HEK293 (cell line): ENCODE measurements at regions not wholly inside any gene's neighbourhood (a gene's known extent, or its start where the extent isn't known, plus 50 kb on each side); places are given as distances from the start of the nearest gene placed in this dataset.

Source experiments
- CTCF ChIA-PET: fragments of 350-600 bp; formaldehyde crosslinking; extraction: SDS; loops from one replicate; lab custom pipeline; 2021; ENCODE audit warnings: antibody characterized with exemption; lab: Yijun Ruan, JAX
- POLR2A ChIA-PET: fragments of 300-600 bp; formaldehyde crosslinking; extraction: SDS; loops from one replicate; lab custom pipeline; 2020; ENCODE audit warnings: antibody characterized with exemption, inconsistent platforms; lab: Yijun Ruan, JAX
- H3K27ac ChIP-seq: fragments of 200-500 bp; sonication (Bioruptor generic); 2 replicates; pipeline ENCODE4 v1.5.1; 2014; ENCODE audit warnings: low read depth, low read length, control low read depth, inconsistent platforms; ENCODE audit errors: extremely low read depth
- H3K36me3 ChIP-seq, 2 experiments: fragments of 200-500 bp in 1 of 2; sonication (Bioruptor generic) in 1 of 2; 1 replicate in 1 of 2; 2 replicates in 1 of 2; pipeline ENCODE4 v1.5.1; 2014 to 2017; ENCODE audit warnings: inconsistent platforms in 2 of 2, low read length in 2 of 2; ENCODE audit not compliant: control insufficient read depth in 2 of 2, insufficient read depth in 1 of 2
- H3K4me1 ChIP-seq: fragments of 200-500 bp; sonication (Bioruptor generic); 2 replicates; pipeline ENCODE4 v1.5.1; 2014; ENCODE audit warnings: mild to moderate bottlenecking, low read length, inconsistent platforms; ENCODE audit not compliant: control insufficient read depth, insufficient read depth
- H3K4me3 ChIP-seq: 2 replicates; pipeline ENCODE4 v1.5.1; 2011; ENCODE audit warnings: low read depth, mild to moderate bottlenecking, control low read depth, low read length, moderate library complexity
- H3K9me3 ChIP-seq: fragments of 200-500 bp; sonication (Bioruptor generic); 2 replicates; pipeline ENCODE4 v1.5.1; 2014; ENCODE audit warnings: low read depth, low read length, inconsistent platforms; ENCODE audit not compliant: control insufficient read depth, insufficient read depth
- BCL6B ChIP-seq: fragments of 450-650 bp; formaldehyde crosslinking; IDR thresholded peaks from 2 replicates; pipeline ENCODE4 v1.5.1; 2017; ENCODE audit warnings: missing biosample characterization, missing genetic modification characterization
- GLIS1 ChIP-seq: fragments of 450-650 bp; formaldehyde crosslinking; IDR thresholded peaks from 2 replicates; pipeline ENCODE4 v1.5.1; 2016; ENCODE audit warnings: missing biosample characterization, missing genetic modification characterization
- OSR2 ChIP-seq: fragments of 450-650 bp; formaldehyde crosslinking; IDR thresholded peaks from 2 replicates; pipeline ENCODE4 v1.5.1; 2016; ENCODE audit warnings: missing biosample characterization, missing genetic modification characterization
- WT1 ChIP-seq: fragments of 450-650 bp; formaldehyde crosslinking; IDR thresholded peaks from 2 replicates; pipeline ENCODE4 v1.5.1; 2016; ENCODE audit warnings: missing biosample characterization, missing genetic modification characterization
- ZBTB7A ChIP-seq: fragments of 450-650 bp; formaldehyde crosslinking; IDR thresholded peaks from 2 replicates; pipeline ENCODE4 v1.5.1; 2016; ENCODE audit warnings: low read depth, missing biosample characterization, missing genetic modification characterization
- ZBTB8A ChIP-seq: fragments of 450-650 bp; formaldehyde crosslinking; IDR thresholded peaks from 2 replicates; pipeline ENCODE4 v1.5.1; 2016; ENCODE audit warnings: missing biosample characterization, missing genetic modification characterization
- ZNF169 ChIP-seq: fragments of 450-650 bp; formaldehyde crosslinking; IDR thresholded peaks from 2 replicates; pipeline ENCODE4 v1.5.1; 2016; ENCODE audit warnings: missing biosample characterization, missing genetic modification characterization
- ZNF311 ChIP-seq: fragments of 450-650 bp; formaldehyde crosslinking; IDR thresholded peaks from 2 replicates; pipeline ENCODE4 v1.5.1; 2017; ENCODE audit warnings: missing biosample characterization, missing genetic modification characterization, borderline replicate concordance
- ZNF366 ChIP-seq: fragments of 450-650 bp; formaldehyde crosslinking; conservative IDR thresholded peaks from 2 replicates; pipeline ENCODE4 v1.5.1; 2016; ENCODE audit warnings: missing biosample characterization, missing genetic modification characterization
- ZNF426 ChIP-seq: fragments of 450-650 bp; formaldehyde crosslinking; IDR thresholded peaks from 2 replicates; pipeline ENCODE4 v1.5.1; 2017; ENCODE audit warnings: missing biosample characterization, missing genetic modification characterization, mild to moderate bottlenecking, inconsistent platforms, moderate library complexity
- ZNF449 ChIP-seq: fragments of 450-650 bp; formaldehyde crosslinking; IDR thresholded peaks from 2 replicates; pipeline ENCODE4 v1.5.1; 2017; ENCODE audit warnings: missing biosample characterization, mild to moderate bottlenecking, missing genetic modification characterization, moderate library complexity
- ZNF473 ChIP-seq: fragments of 450-650 bp; formaldehyde crosslinking; IDR thresholded peaks from 2 replicates; pipeline ENCODE4 v1.5.1; 2017; ENCODE audit warnings: missing biosample characterization, missing genetic modification characterization
- ZNF639 ChIP-seq: fragments of 450-650 bp; formaldehyde crosslinking; IDR thresholded peaks from 2 replicates; pipeline ENCODE4 v1.5.1; 2016; ENCODE audit warnings: missing biosample characterization, missing genetic modification characterization
- ZNF692 ChIP-seq: fragments of 450-650 bp; formaldehyde crosslinking; IDR thresholded peaks from 2 replicates; pipeline ENCODE4 v1.5.1; 2016; ENCODE audit warnings: missing biosample characterization, missing genetic modification characterization
- ZNF768 ChIP-seq: fragments of 450-650 bp; formaldehyde crosslinking; IDR thresholded peaks from 2 replicates; pipeline ENCODE4 v1.5.1; 2018; ENCODE audit warnings: missing biosample characterization, mild to moderate bottlenecking, missing genetic modification characterization
- TF ChIP-seq, protein P1 (sequence below): sonication (generic); formaldehyde crosslinking; IDR thresholded peaks from 2 replicates; pipeline ENCODE4 v1.8.1; 2022; ENCODE audit warnings: mild to moderate bottlenecking, moderate library complexity, missing genetic modification reagents
- TF ChIP-seq, protein P2 (sequence below): fragments of 450-650 bp; formaldehyde crosslinking; IDR thresholded peaks from 2 replicates; pipeline ENCODE4 v1.5.1; 2016; ENCODE audit warnings: missing biosample characterization, missing genetic modification characterization, borderline replicate concordance
- TF ChIP-seq, protein P3 (sequence below): fragments of 450-650 bp; formaldehyde crosslinking; IDR thresholded peaks from 2 replicates; pipeline ENCODE4 v1.5.1; 2017; ENCODE audit warnings: missing biosample characterization, missing genetic modification characterization
- TF ChIP-seq, protein P4 (sequence below): fragments of 450-650 bp; formaldehyde crosslinking; IDR thresholded peaks from 2 replicates; pipeline ENCODE4 v1.5.1; 2016; ENCODE audit warnings: missing biosample characterization, missing genetic modification characterization

- ChIA-PET CTCF (interaction anchor here (0.6 kb wide), 1 partner anchor 9 kb away, joined by 3 read pairs; no protein-coding TSS in a partner anchor), POLR2A (no interaction called here)
- Histone ChIP-seq H3K4me1 (no peaks in the 10 kb centered on the region), H3K9me3 (no peaks in the 10 kb centered on the region), H3K4me3 (no peak overlapping the region), H3K36me3 (no peaks in the 10 kb centered on the region), H3K27ac (no peak overlapping the region)
- TF ChIP-seq ZNF449 (tag by site-specific recombination) (no peak), WT1 (no peak), ZNF311 (tag by site-specific recombination) (no peak), ZNF639 (no peak), ZBTB7A (tag by site-specific recombination) (no peak), OSR2 (tag by site-specific recombination) (no peak), BCL6B (tag by site-specific recombination) (no peak), ZNF768 (tag by site-specific recombination) (no peak), ZNF692 (no peak), GLIS1 (no peak), ZNF473 (tag by site-specific recombination) (no peak), ZNF169 (tag by site-specific recombination) (no peak), ZNF426 (tag by site-specific recombination) (no peak), ZBTB8A (tag by site-specific recombination) (no peak), ZNF366 (tag by site-specific recombination) (no peak)
- TF ChIP-seq, protein P1, sequence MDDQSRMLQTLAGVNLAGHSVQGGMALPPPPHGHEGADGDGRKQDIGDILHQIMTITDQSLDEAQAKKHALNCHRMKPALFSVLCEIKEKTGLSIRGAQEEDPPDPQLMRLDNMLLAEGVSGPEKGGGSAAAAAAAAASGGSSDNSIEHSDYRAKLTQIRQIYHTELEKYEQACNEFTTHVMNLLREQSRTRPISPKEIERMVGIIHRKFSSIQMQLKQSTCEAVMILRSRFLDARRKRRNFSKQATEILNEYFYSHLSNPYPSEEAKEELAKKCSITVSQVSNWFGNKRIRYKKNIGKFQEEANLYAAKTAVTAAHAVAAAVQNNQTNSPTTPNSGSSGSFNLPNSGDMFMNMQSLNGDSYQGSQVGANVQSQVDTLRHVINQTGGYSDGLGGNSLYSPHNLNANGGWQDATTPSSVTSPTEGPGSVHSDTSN (CRISPR knock-in tag): no peak
- TF ChIP-seq, protein P2, sequence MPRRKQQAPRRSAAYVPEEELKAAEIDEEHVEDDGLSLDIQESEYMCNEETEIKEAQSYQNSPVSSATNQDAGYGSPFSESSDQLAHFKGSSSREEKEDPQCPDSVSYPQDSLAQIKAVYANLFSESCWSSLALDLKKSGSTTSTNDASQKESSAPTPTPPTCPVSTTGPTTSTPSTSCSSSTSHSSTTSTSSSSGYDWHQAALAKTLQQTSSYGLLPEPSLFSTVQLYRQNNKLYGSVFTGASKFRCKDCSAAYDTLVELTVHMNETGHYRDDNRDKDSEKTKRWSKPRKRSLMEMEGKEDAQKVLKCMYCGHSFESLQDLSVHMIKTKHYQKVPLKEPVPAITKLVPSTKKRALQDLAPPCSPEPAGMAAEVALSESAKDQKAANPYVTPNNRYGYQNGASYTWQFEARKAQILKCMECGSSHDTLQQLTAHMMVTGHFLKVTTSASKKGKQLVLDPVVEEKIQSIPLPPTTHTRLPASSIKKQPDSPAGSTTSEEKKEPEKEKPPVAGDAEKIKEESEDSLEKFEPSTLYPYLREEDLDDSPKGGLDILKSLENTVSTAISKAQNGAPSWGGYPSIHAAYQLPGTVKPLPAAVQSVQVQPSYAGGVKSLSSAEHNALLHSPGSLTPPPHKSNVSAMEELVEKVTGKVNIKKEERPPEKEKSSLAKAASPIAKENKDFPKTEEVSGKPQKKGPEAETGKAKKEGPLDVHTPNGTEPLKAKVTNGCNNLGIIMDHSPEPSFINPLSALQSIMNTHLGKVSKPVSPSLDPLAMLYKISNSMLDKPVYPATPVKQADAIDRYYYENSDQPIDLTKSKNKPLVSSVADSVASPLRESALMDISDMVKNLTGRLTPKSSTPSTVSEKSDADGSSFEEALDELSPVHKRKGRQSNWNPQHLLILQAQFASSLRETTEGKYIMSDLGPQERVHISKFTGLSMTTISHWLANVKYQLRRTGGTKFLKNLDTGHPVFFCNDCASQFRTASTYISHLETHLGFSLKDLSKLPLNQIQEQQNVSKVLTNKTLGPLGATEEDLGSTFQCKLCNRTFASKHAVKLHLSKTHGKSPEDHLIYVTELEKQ (tag by site-specific recombination): no peak
- TF ChIP-seq, protein P3, sequence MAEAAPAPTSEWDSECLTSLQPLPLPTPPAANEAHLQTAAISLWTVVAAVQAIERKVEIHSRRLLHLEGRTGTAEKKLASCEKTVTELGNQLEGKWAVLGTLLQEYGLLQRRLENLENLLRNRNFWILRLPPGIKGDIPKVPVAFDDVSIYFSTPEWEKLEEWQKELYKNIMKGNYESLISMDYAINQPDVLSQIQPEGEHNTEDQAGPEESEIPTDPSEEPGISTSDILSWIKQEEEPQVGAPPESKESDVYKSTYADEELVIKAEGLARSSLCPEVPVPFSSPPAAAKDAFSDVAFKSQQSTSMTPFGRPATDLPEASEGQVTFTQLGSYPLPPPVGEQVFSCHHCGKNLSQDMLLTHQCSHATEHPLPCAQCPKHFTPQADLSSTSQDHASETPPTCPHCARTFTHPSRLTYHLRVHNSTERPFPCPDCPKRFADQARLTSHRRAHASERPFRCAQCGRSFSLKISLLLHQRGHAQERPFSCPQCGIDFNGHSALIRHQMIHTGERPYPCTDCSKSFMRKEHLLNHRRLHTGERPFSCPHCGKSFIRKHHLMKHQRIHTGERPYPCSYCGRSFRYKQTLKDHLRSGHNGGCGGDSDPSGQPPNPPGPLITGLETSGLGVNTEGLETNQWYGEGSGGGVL (tag by site-specific recombination): no peak
- TF ChIP-seq, protein P4, sequence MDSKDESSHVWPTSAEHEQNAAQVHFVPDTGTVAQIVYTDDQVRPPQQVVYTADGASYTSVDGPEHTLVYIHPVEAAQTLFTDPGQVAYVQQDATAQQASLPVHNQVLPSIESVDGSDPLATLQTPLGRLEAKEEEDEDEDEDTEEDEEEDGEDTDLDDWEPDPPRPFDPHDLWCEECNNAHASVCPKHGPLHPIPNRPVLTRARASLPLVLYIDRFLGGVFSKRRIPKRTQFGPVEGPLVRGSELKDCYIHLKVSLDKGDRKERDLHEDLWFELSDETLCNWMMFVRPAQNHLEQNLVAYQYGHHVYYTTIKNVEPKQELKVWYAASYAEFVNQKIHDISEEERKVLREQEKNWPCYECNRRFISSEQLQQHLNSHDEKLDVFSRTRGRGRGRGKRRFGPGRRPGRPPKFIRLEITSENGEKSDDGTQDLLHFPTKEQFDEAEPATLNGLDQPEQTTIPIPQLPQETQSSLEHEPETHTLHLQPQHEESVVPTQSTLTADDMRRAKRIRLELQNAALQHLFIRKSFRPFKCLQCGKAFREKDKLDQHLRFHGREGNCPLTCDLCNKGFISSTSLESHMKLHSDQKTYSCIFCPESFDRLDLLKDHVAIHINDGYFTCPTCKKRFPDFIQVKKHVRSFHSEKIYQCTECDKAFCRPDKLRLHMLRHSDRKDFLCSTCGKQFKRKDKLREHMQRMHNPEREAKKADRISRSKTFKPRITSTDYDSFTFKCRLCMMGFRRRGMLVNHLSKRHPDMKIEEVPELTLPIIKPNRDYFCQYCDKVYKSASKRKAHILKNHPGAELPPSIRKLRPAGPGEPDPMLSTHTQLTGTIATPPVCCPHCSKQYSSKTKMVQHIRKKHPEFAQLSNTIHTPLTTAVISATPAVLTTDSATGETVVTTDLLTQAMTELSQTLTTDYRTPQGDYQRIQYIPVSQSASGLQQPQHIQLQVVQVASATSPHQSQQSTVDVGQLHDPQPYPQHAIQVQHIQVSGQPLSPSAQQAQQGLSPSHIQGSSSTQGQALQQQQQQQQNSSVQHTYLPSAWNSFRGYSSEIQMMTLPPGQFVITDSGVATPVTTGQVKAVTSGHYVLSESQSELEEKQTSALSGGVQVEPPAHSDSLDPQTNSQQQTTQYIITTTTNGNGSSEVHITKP (tag by site-specific recombination): no peak
Measured at GRCh38 chr1:43019226-43019625, 60.6 kb upstream of the SLC2A1 start.
